NCI-H526 (cell line): ENCODE measurements at regions not wholly inside any gene's neighbourhood (a gene's known extent, or its start where the extent isn't known, plus 50 kb on each side); places are given as distances from the start of the nearest gene placed in this dataset.

Experiments used
- DNase-seq, 2 experiments: peaks; one replicate each; lab custom pipeline; 2025; lab: John Stamatoyannopoulos, UW

GRCh38 chr10:29397221-29397620 lies 108.4 kb downstream of the LYZL1 start:
- DNase-seq, result no peak

- no peak for DNase-seq
These were observed 114.3 kb downstream of the LYZL1 start for GRCh38 chr10:29403208-29403607.

GRCh38 chr10:29407280-29407858 lies 118.5 kb downstream of the LYZL1 start:
- DNase-seq, result no peak
